ENCODE measurements at regions not wholly inside any gene's neighbourhood (a gene's known extent, or its start where the extent isn't known, plus 50 kb on each side); places are given as distances from the start of the nearest gene placed in this dataset.

- no peak for TF ChIP-seq CTCF (IDR thresholded peaks at IDR 0.05; ENCODE audit: insufficient read depth, low read depth, low read length)
- no peak overlapping the region for H3K4me3 ChIP-seq (ENCODE audit: low read depth, low read length)
- DNase-seq (ENCODE audit: low read depth), result no peak
Measured at GRCh38 chr5:6090079-6090654, 288.2 kb downstream of the MED10 start.

- DNase-seq (ENCODE audit: low read depth), result no peak
- TF ChIP-seq CTCF (IDR thresholded peaks at IDR 0.05; ENCODE audit: insufficient read depth, low read depth, low read length), result no peak
- H3K4me3 ChIP-seq (ENCODE audit: low read depth, low read length), result no peak overlapping the region
Measured at GRCh38 chr5:6088706-6089105, 289.6 kb downstream of the MED10 start.

GRCh38 chr5:6087576-6087975 is 290.8 kb downstream of the MED10 start:
- no peak for TF ChIP-seq CTCF (IDR thresholded peaks at IDR 0.05; ENCODE audit: insufficient read depth, low read depth, low read length)
- no peak for DNase-seq (ENCODE audit: low read depth)
- no peak overlapping the region for H3K4me3 ChIP-seq (ENCODE audit: low read depth, low read length)

- no peak overlapping the region for H3K4me3 ChIP-seq (ENCODE audit: low read depth, low read length)
- TF ChIP-seq CTCF (IDR thresholded peaks at IDR 0.05; ENCODE audit: insufficient read depth, low read depth, low read length), result no peak
- no peak for DNase-seq (ENCODE audit: low read depth)
Measured at GRCh38 chr5:6086871-6087270, 291.5 kb downstream of the MED10 start.

GRCh38 chr5:6085341-6085860 is 292.9 kb downstream of the MED10 start:
- no peak for TF ChIP-seq CTCF (IDR thresholded peaks at IDR 0.05; ENCODE audit: insufficient read depth, low read depth, low read length)

GRCh38 chr5:6084836-6085235 is 293.5 kb downstream of the MED10 start:
- no peak overlapping the region for H3K4me3 ChIP-seq (ENCODE audit: low read depth, low read length)
- DNase-seq (ENCODE audit: low read depth), result no peak
- TF ChIP-seq CTCF (IDR thresholded peaks at IDR 0.05; ENCODE audit: insufficient read depth, low read depth, low read length), result no peak

More at GRCh38 chr5:6085341-6085860, 292.9 kb downstream of the MED10 start:
- H3K4me3 ChIP-seq (ENCODE audit: low read depth, low read length), result no peak overlapping the region
- DNase-seq (ENCODE audit: low read depth), result peak; percentile 11

GRCh38 chr5:6084376-6084775 is 294.0 kb downstream of the MED10 start:
- DNase-seq (ENCODE audit: low read depth), result no peak
- H3K4me3 ChIP-seq (ENCODE audit: low read depth, low read length), result no peak overlapping the region
- no peak for TF ChIP-seq CTCF (IDR thresholded peaks at IDR 0.05; ENCODE audit: insufficient read depth, low read depth, low read length)

Data from fibroblast of villous mesenchyme (primary cell).